Keratinocyte (primary cell): ENCODE measurements at regions not wholly inside any gene's neighbourhood (a gene's known extent, or its start where the extent isn't known, plus 50 kb on each side); places are given as distances from the start of the nearest gene placed in this dataset.

Experiments used
- DNase-seq: peaks from one replicate; pipeline ENCODE4 v3.0.0-alpha.2; 2011; ENCODE audit warnings: low read depth, missing footprints, low spot score
- FAIRE-seq: peaks from 2 replicates; lab custom pipeline; 2011; peaks lifted over from hg19 to GRCh38; lab: Jason Lieb, UNC
- H2AFZ ChIP-seq: 2 replicates; pipeline ENCODE4 v1.6.0; 2012; ENCODE audit warnings: low read length, control low read depth, inconsistent platforms; ENCODE audit not compliant: control insufficient read depth
- H3K27ac ChIP-seq: 2 replicates; pipeline ENCODE4 v1.5.1; 2011; ENCODE audit warnings: low read length; ENCODE audit not compliant: control insufficient read depth, insufficient read depth
- H3K27me3 ChIP-seq: 3 replicates; pipeline ENCODE4 v1.6.0; 2011; ENCODE audit warnings: low read length; ENCODE audit not compliant: control insufficient read depth, insufficient read depth; ENCODE audit errors: extremely low read depth
- H3K36me3 ChIP-seq, 2 experiments: 2 replicates in 1 of 2; 3 replicates in 1 of 2; pipeline ENCODE4 v1.5.1; 2011; ENCODE audit warnings: low read length in 2 of 2, mild to moderate bottlenecking in 1 of 2; ENCODE audit not compliant: control insufficient read depth in 2 of 2, insufficient read depth in 2 of 2; ENCODE audit errors: extremely low read depth in 1 of 2
- H3K4me1 ChIP-seq: 3 replicates; pipeline ENCODE4 v1.5.1; 2011; ENCODE audit warnings: low read length; ENCODE audit not compliant: control insufficient read depth, insufficient read depth; ENCODE audit errors: extremely low read depth
- H3K4me2 ChIP-seq: 3 replicates; pipeline ENCODE4 v1.6.0; 2011; ENCODE audit warnings: low read depth, low read length; ENCODE audit not compliant: control insufficient read depth, insufficient read depth; ENCODE audit errors: extremely low read depth
- H3K4me3 ChIP-seq, 3 experiments: fragments of 200-600 bp in 1 of 3; sonication (generic) in 1 of 3; 2 replicates in 2 of 3; 3 replicates in 1 of 3; pipeline ENCODE4 v1.5.1; 2011 to 2016; ENCODE audit warnings: low read length in 3 of 3, mild to moderate bottlenecking in 3 of 3, control low read depth in 2 of 3, inconsistent platforms in 1 of 3, low read depth in 1 of 3, mixed read lengths in 1 of 3, mixed run types in 1 of 3, moderate library complexity in 1 of 3; ENCODE audit not compliant: control insufficient read depth in 2 of 3, insufficient read depth in 2 of 3; ENCODE audit errors: extremely low read depth in 1 of 3
- H3K79me2 ChIP-seq: 2 replicates; pipeline ENCODE4 v1.6.0; 2012; ENCODE audit warnings: low read length; ENCODE audit not compliant: control insufficient read depth, insufficient read depth
- H3K9ac ChIP-seq: 3 replicates; pipeline ENCODE4 v1.6.0; 2011; ENCODE audit warnings: low read length; ENCODE audit not compliant: control insufficient read depth, insufficient read depth; ENCODE audit errors: extremely low read depth
- H3K9me1 ChIP-seq: 3 replicates; pipeline ENCODE4 v1.6.0; 2011; ENCODE audit warnings: low read length; ENCODE audit not compliant: control insufficient read depth, insufficient read depth; ENCODE audit errors: extremely low read depth
- H3K9me3 ChIP-seq: 2 replicates; pipeline ENCODE4 v1.5.1; 2012; ENCODE audit warnings: low read depth, low read length; ENCODE audit not compliant: control insufficient read depth
- H4K20me1 ChIP-seq: 3 replicates; pipeline ENCODE4 v1.6.0; 2011; ENCODE audit warnings: low read length; ENCODE audit not compliant: control insufficient read depth, insufficient read depth; ENCODE audit errors: extremely low read depth
- CTCF ChIP-seq, 3 experiments: IDR thresholded peaks in 1 of 3; conservative IDR thresholded peaks in 1 of 3; optimal IDR thresholded peaks in 1 of 3; 2 replicates in 2 of 3; 3 replicates in 1 of 3; pipeline versions ENCODE3 to v1.5.1; 2011; ENCODE audit warnings: low read length in 3 of 3, mild to moderate bottlenecking in 3 of 3, moderate library complexity in 2 of 3, control low read depth in 1 of 3, inconsistent platforms in 1 of 3; ENCODE audit not compliant: insufficient read depth in 2 of 3; ENCODE audit errors: extremely low read depth in 1 of 3
- EZH2 ChIP-seq: IDR thresholded peaks from one replicate; pipeline ENCODE4 v1.6.1; 2012; ENCODE audit warnings: inconsistent platforms, mild to moderate bottlenecking, low read length, moderate library complexity
- dilution Hi-C: fragments of 300-500 bp; cut with MboI; formaldehyde crosslinking; loops from one replicate; pipeline ENCODE4 v1.7.0; 2020; ENCODE audit warnings: low sequenced_read_pairs; ENCODE audit not compliant: extremely low pct_ligation_motif_present

DNA sequence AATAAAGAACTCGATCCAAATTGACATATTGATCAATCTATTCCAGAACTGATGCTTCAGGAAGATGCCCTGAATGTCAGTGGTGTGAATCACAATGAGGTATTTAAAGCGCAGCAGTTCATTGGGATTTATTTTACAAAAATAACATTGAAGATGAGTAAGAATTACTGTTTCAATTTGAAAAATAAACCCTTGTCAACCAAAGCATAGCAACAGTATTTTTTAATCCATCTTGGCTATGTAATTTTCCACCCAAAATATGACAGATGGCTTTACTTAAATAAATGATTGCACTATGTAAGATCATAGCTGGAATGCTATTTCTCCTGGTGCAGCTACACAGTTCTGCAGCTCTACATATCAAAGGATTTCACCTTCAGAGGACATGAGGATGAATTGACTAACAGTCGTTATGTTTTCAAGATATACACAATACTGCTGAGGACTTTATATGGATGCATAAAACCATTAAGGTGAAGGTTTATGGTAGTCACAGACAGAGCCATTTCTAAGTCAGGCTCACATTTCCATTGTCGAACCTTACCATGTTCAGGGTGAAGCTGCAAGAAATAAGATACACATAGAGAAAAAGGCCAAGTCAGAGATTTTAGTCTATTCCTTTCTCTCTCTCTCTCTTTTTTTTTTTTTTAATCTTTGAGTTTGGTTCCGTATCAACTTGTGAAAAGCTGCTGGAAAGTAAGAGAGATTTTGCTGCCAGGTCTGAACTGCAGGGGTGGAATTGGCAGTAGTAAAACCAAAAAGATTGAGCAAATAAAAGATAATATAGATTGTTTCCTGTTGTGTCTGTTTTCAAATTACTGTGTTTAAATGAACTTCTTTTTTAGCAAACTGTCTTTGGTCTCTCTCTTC lies 398.0 kb upstream of the CDH20 start:
- Histone ChIP-seq H3K4me2 (no peak overlapping the region), H3K27ac (no peak overlapping the region), H3K4me1 (no peaks in the 10 kb centered on the region), H4K20me1 (no peaks in the 10 kb centered on the region), H3K9me3 (no peaks in the 10 kb centered on the region), H3K4me3 (no peak overlapping the region), H2AFZ (no peak overlapping the region), H3K9me1 (no peaks in the 10 kb centered on the region), H3K36me3 (no peaks in the 10 kb centered on the region), H3K9ac (no peak overlapping the region), H3K79me2 (no peaks in the 10 kb centered on the region), H3K27me3 (no peaks in the 10 kb centered on the region)
- FAIRE-seq (no peak), DNase-seq (no peak)
- dilution Hi-C loops, result no loop called here
- TF ChIP-seq CTCF (optimal IDR thresholded peaks at IDR 0.05 in 1 of 3, IDR thresholded peaks at IDR 0.05 in 1 of 3, conservative IDR thresholded peaks at IDR 0.05 in 1 of 3; ENCODE audit: extremely low read depth in 1 of 3, insufficient read depth in 2 of 3, low read length in 3 of 3), result no peak
- no peak for TF ChIP-seq EZH2

DNA sequence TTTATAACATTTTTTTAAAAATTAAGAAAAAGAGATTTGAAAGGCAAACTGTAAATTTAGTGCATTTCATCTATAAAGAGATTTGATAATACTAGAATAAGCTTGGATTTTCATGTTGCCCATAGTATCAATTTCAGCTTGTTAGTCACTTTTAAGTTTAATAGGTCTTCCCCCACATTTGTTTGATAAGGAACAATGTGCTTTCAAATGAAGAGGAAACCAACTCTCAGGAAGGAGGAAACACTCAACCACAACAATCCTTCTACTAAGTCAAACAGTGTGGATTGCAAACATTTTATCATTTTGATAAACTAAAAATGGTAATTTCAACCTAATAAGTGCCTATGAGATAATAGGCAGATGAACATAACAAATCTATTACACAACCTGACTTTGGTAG lies 397.1 kb upstream of the CDH20 start:
- Histone ChIP-seq H3K4me3 (no peak overlapping the region), H3K4me1 (no peaks in the 10 kb centered on the region), H3K4me2 (no peak overlapping the region), H3K9ac (no peak overlapping the region), H2AFZ (no peak overlapping the region), H3K9me1 (no peaks in the 10 kb centered on the region), H4K20me1 (no peaks in the 10 kb centered on the region), H3K36me3 (no peaks in the 10 kb centered on the region), H3K27ac (no peak overlapping the region), H3K27me3 (no peaks in the 10 kb centered on the region), H3K9me3 (no peaks in the 10 kb centered on the region), H3K79me2 (no peaks in the 10 kb centered on the region)
- dilution Hi-C loops, result no loop called here
- DNase-seq (no peak), FAIRE-seq (no peak)
- TF ChIP-seq CTCF (optimal IDR thresholded peaks at IDR 0.05 in 1 of 3, IDR thresholded peaks at IDR 0.05 in 1 of 3, conservative IDR thresholded peaks at IDR 0.05 in 1 of 3; ENCODE audit: extremely low read depth in 1 of 3, insufficient read depth in 2 of 3, low read length in 3 of 3) (no peak), EZH2 (no peak)
